NCI-H510A treated with DMSO at 0.1 percent for 48 hours (cell line): ENCODE measurements at regions not wholly inside any gene's neighbourhood (a gene's known extent, or its start where the extent isn't known, plus 50 kb on each side); places are given as distances from the start of the nearest gene placed in this dataset.
"Not testable (repeated sequence)": the region's sequence is repeated elsewhere in the genome, so short reads cannot be mapped to it uniquely, and the experiment has no call there.

ENCODE experiments used
- DNase-seq: peaks from one replicate; lab custom pipeline; 2025; lab: John Stamatoyannopoulos, UW

DNA sequence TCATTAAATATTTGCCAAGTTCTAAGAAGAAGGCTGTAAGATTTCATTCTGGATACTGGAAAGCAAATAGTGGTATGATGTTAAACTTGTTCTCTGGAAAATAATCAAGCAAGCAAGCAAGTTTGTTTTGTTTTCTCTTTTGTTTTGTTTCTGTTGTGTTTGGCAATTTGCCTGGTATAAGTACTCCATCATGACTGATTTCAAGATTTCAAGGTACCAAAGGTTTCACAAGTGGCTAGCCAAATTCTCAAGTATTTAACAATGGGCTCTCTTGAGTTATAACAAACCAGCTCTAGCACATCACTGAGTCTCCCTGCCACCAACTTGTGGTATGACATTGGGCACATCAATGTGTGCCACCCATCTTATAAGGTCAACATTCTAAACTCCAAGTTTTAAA is 151.7 kb upstream of the IGFBP3 start:
- no peak for DNase-seq

DNA sequence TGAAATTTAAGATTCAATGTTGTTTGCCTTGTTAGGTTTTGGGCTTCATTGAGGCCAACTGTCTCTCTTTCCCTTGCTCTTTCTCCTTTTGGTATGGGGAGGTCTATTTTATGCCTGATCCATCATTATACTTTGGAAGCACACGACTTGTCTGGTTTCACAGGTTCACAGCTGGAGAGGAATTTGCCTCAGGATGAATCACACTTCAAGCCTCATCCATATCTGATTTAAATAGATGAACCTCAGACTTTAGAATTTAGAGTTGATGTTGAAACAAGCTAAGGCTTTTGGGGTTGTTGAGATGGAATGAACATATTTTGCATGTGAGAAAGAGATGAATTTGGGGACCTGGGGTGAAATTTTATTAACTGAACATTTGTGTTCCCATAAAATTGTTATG is 150.5 kb upstream of the IGFBP3 start:
- DNase-seq, result no peak

DNA sequence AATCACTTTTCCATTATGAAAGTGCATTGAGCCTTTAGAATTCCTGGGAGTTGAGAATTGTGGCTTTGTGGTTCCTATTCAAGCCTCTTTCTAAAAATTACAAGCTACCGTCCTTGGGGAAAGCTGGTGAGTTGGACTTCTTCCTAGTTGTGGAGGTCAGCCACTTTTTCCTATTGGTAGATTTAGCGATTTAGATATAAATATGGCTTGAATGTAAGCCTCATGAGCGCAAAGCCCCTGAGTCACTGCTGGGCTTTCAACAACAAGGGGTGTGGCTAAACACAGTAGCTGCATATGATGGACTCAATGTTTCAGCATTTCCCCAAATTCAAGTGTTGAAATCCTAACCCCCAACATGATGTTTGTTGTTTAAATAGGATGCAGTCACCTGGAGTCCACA is 150.0 kb upstream of the IGFBP3 start:
- DNase-seq, result no peak

DNA sequence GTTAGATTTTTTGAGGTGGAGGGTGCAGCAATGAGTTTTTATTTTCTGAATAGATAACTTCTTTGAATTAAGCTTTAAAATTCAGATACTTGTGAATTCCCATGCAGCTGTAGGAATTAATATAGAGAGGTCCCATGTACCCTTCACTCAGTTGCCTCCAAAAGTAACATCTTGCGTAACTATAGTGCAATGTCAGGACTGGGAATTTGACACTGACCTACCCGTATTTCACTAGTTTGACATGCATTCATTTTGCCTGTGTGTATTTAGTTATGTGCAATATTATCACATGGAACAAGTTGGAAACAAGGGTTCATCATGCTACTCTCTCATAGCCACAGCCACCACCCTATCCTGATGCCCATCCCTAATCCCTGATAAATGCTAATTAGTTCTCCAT is 147.1 kb upstream of the IGFBP3 start:
- DNase-seq, result no peak

DNA sequence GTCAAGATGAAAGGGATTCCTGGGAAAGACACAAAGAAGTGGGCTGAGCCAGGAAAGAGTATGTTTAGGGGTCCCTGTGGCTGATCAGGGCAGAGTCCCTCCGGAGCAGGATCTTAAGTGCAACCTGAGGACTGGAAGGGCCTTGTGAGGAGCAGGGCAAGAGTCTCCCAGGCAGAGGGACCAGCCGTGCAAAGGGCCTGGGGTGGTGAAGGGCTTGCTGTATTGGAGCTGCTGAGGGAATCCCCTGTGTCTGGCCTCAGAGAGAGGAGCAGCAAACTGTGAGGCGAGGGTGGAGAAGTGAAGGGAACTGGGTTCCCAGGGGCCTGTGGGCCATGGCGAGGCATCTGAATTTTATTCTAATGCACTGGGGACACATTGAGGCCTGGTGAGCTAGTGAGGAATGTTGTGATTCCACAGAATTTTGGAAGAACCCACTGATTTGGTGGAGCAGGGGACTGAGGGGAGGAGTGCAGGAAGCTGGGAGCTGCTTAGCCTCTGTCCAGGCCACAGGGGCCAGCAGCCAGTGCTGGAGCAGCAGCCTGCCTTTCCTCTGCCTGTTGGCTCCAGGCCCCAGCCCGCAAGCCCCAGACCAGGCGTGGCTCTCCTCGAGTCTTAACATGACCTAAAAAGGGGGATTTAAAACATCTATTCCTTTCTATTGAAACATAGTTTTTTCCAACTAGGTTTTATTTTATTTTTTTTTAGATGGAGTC is 138.4 kb upstream of the IGFBP3 start:
- no peak for DNase-seq

DNA sequence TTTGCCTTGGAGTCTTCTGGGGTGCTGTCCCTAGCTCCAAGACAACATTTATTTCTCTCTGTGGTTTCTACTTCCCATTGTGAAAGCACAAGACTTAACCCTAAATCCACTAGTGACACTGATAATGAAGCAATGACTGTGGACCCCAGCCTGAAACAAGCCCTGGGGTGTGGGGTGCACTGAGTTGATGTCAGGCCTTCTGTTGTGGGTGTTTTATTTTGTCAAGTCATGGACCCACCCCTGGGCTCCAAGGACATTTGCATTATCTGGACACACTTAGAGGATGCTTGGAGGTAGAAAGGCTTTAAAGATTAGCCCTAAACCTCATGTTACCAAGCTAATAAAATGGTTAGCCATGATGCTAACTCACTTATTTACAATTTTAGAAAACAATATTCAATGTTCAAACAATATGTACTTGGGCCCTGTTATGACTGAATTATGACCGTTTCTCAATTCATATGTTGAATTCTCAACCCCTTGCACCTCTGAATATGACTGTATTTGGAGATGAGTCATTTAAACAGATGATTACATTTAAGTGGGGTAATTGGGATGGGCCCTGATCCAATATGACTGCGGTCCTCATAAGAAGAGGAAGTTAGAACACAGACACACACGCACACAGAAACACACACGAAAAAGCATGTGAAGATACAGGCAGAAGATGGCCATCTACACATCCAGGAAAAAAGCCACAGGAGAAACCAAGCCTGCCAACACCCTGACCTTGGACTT is 137.2 kb upstream of the IGFBP3 start:
- no peak for DNase-seq

DNA sequence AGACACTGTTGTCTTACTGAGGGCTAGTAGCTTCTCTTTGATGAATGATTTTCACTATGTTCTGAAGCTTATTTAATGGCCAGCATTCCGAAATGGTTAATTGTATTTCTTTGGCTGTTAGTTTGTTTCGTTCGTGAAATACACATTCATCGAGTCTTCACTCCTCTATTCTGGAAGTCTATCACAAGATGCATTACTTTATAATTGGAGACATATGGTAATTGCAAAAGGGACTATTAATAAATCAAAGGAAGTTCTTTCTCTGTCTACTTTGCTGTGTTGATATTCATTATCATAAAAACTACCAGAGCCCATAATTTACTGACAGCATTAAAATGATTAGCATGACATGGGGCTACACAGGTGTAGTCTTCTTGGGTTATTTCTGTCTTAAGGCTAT is 133.8 kb upstream of the IGFBP3 start:
- DNase-seq, result no peak

DNA sequence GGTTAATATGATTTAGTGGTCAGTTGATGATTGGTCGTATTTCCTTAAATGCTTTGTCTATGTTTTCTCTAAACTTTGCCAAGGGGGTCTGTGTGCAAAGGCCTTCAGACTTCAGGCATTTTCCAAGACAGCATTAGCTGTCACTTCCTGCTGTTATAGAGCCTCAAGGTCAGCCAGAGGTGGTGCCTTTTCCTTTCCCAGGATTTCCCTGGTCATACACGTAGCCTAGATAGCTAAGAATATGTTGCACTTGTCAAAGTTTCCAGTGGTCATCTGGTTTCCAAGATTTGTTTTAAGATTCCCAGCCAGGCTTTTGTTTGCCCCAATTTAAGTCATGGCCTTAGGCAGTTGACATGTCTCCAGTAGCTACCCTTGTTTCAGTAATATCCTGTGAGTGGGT is 133.2 kb upstream of the IGFBP3 start:
- no peak for DNase-seq

DNA sequence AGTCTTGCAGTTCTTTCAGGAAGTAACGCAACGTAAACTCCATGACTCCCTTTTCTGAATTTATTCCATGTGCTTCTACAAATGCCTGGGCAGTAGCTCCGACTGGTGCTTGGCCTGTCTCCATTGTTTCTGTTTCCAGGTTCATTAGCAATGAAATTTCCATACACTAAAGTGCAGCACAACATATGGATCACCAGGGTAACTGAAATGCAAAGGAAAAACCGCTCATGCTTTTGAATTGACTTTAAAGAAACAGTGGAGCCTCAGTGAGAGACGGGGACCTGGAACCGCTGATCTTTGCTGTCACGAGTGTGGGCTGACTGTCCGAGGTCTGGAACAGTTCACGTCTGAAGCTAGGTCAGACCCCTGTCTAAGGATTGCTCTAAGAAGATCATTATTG is 126.5 kb upstream of the IGFBP3 start:
- DNase-seq, result no peak

DNA sequence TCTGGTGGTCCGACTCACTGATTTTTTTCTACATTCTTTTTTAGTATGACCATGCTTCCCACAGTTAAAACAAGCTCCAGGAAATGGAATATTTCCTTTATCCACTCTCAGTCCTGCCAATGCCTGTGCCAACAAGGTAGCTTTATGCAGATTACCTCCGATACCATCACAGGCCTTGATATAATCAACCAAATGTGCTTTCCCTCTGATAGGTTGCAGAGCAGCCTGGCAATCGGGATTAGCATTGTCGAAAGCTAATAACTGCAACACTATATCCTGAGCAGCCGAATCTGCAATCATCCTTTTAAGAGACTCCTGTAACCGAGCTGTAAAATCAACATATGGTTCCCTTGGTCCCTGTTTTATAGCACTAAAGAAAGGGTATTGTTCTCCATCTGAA is 122.3 kb upstream of the IGFBP3 start:
- DNase-seq, result not testable (repeated sequence)

DNA sequence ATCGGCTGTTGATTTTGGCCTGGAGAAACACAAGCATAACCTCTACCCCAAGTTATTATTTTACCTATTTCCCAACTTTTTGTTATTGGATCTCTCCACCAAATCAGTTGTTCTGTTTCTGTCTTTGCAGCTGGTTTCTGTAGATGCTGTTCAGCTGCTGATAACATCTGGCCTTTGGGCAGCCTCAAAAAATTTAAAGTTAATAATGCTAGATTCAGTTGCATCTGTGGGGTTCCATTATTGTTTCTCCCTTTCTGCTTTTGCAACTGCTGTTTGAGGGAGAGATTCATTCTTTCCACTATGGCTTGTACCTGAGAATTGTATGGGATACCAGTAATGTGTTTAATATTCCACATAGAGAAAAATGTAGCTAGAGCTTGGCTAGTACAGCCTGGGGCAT is 118.7 kb upstream of the IGFBP3 start:
- not testable (repeated sequence) for DNase-seq

DNA sequence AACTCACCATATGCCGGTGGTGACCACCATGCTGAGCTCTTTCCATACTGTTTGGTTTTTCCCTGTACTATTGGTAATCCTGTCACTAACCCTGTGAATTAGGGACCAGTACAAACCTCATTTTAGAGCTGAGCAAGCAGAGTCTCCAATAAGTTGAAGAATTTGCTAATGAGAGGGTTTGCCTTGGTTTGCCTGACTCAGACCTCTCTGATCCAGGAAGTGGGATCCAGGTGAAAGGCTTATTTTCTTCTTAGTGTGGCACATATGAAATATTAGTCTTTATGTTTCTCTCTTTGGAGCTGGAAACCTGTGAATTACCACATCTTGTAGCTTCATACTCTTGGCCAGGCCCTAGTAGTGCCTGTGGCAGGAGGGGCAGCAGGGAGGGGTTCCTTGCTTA is 114.1 kb upstream of the IGFBP3 start:
- no peak for DNase-seq

DNA sequence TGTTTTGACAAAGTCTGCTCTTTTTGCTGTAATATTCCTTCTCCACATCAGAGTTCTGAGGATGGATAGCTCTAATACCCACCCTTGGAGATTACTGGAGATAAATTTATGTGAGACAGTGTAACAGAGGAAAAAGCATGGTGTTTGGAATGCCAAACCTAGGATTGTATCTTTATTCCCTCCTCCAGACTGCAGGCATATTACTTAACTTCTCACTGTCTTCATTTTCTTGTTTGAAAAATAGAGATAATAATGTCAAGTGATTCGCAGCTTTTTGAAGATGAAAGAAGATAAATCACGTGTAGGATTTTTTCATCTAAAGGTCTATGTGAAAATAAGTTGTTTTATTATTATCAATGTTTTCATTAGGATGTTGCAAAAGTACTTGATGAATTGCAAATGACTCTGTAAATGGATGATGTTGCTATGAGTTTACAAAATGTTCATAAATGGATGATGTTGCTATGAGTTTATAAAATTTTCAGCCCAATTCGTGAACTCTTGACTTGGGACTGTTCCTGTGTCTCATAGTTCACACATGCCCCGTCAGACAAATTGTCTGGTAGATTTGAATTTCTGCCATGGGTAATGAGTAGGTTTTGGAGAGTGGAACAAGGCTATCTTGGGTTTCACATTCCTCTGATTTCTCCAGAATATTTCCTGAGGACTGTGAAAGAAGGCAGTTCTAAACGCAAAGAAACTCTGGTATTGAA is 113.1 kb upstream of the IGFBP3 start:
- no peak for DNase-seq

DNA sequence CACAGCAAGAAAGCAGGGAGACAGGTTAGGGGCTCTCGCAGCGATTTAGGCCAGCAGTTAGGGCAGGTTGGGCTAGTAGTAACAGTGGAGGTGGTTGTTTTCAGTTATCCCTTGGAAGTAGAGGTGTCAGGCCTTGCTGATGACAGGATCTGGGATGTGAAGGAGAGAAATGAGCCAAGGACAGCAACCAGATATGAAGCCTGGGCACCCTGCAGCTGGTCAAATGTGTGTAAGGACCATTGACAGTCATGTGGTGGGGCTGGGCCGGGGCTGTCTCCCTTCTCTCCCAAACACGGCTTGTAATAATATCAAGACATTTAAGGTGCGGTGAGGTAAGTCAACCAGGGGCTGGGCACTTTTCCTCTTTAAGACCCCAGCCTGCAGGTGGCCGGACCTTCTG is 112.5 kb upstream of the IGFBP3 start:
- no peak for DNase-seq

DNA sequence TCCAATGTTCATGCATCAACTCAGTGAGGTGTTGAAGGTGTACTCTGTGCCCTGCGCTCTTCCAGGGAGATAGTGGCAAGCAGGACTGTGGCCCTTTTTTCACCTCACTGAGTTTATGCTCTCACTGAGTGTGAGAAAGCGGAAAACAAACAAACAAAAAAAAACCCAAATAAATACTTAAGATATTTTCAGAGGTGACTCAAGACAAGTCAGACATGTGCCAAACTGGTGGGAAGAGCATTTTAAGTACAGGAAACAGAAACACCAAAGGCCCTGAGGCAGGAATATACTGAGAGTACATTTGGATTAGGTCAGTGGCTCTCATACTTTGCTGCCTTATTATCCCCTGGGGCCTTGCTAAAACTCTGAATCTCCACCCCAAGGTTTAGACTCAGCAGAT is 111.9 kb upstream of the IGFBP3 start:
- DNase-seq, result no peak

DNA sequence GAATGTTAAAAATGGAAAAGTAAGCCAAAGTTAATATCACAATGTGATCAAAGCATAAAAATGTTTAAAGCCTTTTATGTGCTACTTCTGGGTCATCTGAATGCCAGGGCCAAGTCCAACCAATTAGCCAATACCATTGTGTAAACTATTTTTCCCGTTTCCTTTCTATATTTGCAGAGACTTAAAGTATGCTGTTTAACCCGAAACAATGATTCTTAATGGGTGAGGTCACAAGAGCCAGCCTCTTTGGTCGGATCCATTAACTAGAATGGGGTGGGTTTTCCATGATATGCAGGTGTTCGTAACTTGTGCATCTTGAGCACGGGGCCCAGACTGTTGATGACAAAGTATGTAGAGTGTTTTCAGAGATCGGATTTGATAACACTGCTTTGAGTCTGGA is 111.3 kb upstream of the IGFBP3 start:
- no peak for DNase-seq

DNA sequence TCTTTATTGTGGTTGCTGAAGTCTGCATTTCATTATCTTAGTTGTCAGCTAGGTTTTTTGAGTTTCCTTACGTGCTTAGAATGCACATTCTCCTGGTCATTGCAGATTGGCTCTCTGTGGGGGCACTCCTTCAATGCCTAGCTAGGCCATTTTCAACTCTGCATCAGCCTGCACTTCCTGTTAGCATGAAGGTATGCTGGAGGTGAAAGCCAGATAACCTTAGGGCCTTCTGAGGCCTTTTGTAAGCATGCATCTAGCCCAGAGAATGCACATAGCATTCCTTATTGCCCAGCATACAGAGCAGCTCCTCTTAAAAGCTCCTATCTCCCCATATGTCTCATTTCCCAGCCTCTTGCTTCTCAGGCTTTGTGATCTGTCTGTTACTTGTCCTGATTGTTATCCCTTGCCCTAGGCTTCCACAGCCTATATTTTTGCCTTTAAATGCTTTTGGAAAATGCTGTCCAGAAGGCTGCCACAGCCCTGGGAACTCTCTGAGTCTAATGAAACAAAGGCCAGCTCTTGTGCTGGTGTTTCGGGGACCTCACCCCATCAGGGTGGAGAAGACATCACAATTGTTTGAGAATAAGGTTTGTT is 108.1 kb upstream of the IGFBP3 start:
- no peak for DNase-seq

DNA sequence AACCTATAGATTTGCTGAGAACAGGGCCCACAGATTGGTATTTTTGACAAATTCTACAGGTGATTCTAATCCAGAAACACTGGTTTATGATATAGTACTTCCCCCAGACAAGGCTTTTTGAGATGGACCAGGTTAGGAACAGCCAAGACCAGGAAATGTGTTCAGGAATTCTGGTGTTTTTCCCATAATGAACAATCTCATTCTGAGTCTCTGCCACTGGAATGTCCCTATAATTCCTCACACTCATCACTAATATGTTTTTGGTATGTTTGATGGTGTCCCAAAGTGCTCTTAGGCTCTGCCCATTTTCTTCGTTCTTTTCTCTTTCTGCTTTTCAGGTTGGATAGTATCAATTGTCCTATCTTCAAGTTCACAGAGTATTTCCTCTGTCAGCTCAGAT is 107.2 kb upstream of the IGFBP3 start:
- no peak for DNase-seq

DNA sequence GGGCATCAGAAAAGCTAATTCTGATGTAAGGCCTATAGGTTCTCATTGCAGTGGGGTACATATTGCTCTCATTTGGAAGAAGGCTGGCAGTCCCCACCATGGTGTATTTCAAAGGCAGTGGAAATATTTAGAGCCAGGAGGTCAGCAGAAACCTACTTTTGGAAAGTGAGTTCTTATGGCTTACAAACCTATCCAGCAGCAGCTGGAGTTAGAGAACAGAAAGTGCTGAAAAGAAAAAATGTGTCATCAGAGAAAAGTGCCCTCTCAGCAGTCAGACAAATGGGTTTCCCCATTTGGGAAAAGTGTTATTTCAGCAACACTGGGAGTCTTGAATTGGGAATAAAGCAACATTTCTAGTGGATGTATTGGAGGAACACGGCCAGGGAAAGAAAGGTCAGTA is 105.7 kb upstream of the IGFBP3 start:
- DNase-seq, result no peak

DNA sequence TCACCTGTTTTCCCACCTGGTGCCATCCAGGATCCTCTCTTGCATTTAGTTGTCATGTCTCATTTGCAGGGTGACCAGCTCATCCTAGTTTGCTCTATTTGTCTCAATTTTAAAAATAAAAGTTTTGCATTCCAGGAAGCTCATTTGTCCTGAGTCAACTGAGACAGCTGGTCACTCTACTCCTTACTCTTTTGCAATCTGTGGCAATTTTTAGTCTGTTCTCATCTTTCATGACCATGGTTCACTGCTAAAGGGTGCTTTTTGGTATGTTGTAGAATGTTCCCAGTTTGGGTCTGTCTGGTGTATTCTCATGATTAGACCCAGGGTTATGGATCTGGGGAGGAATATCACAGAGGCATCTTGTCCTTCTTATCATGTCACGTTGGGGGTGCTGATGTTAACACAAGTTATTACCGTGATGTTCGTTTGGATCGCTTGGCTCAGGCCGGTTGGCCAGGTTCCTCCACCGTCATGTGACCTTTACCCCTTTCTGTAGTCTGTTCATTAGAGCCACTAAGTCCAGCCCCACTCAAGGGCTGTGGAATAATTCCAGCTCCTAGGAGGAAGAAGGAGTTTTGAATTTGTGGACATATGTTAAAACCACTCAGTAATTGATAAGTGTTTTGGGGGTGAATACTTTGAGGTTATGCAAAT is 103.3 kb upstream of the IGFBP3 start:
- no peak for DNase-seq

DNA sequence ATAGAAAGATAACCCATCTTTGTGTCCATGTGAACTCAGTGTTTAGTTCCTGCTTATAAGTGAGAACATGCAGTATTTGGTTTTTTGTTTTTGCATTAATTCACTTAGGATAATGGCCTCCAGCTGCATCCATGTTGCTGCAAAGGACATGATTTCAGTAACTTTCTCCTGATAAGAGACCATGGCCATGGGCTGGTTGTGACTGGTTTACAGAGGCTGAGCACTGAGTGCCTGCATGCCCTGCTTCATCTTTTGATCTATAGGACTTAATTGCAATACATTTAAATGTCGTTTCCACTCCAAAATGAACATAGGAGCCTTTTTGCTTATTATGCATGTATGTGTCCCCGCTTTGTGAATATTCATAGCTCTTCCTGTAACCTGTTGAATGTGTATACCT is 101.3 kb upstream of the IGFBP3 start:
- DNase-seq, result no peak

DNA sequence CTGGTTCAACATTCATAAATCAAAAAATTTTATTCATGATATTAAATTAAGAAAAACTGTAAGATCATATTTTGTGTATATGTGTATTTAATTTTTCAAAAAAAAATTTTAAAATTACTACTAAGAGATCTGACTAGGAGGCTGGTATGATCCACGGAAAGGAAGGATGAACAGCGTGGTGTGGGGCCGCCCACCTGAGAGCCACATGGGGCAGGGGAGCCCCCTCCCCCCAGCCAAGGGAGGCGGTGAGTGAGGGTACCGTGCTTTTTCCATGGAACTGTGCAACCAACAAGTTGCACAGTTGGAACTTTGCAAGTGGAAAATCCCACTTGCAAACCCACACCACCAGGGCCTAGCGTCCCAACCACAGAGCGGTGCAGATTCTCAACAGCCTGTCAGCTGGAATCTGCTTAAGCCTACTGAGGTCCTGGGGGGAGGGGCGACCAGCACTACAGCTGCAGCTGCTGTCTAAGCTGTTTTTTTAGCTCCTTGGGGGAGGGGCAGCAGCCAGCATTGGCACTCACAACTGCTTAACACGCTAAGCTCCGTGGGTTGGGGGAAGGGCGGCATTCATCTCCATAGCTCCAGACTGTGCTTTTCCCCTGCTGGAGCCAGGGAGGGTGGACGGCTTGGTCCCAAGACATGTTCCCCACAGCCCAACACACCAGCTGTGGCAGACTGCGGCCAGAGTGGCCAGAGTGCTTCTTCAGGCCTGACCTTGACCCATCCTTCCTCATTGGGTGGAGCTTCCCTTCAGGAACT is 94.2 kb upstream of the IGFBP3 start:
- DNase-seq, result no peak
